OCI-LY3 (cell line): ENCODE measurements at regions not wholly inside any gene's neighbourhood (a gene's known extent, or its start where the extent isn't known, plus 50 kb on each side); places are given as distances from the start of the nearest gene placed in this dataset.

ENCODE experiments used
- H2AFZ ChIP-seq: fragments of 200-600, 300-600 bp; shearing (Covaris generic); 2 replicates; pipeline ENCODE4 v1.6.0; 2014; ENCODE audit warnings: antibody characterized with exemption, low read depth, low read length
- H3K27ac ChIP-seq: fragments of 200-600, 300-600 bp; sonication (generic); 2 replicates; pipeline ENCODE4 v1.5.1; 2014; ENCODE audit warnings: mild to moderate bottlenecking, low read length, moderate library complexity, mixed read lengths
- H3K27me3 ChIP-seq: fragments of 200-600, 300-600 bp; sonication (generic); 2 replicates; pipeline ENCODE4 v1.6.1; 2014; ENCODE audit warnings: low read depth, low read length, mixed read lengths
- H3K36me3 ChIP-seq: fragments of 200-600, 300-600 bp; sonication (generic); replicated peaks from 2 replicates; pipeline ENCODE3; 2014; ENCODE audit warnings: low read depth, low read length, mixed read lengths
- H3K4me1 ChIP-seq: fragments of 300-600, 200-600 bp; sonication (generic); 2 replicates; pipeline ENCODE4 v1.6.1; 2014; ENCODE audit warnings: low read length, mixed read lengths
- H3K4me2 ChIP-seq: fragments of 200-600, 300-600 bp; sonication (generic); 2 replicates; pipeline ENCODE4 v1.6.1; 2014; ENCODE audit warnings: low read length, mixed read lengths
- H3K4me3 ChIP-seq: fragments of 300-600, 200-600 bp; sonication (generic); 2 replicates; pipeline ENCODE4 v1.5.1; 2014; ENCODE audit warnings: antibody characterized with exemption, mild to moderate bottlenecking, low read length, moderate library complexity
- H3K79me2 ChIP-seq: fragments of 300-600, 200-600 bp; shearing (Covaris generic); 2 replicates; pipeline ENCODE4 v1.6.1; 2014; ENCODE audit warnings: mild to moderate bottlenecking, low read length, mixed read lengths
- H3K9ac ChIP-seq: fragments of 300-600, 200-600 bp; shearing (Covaris generic); 2 replicates; pipeline ENCODE4 v1.6.0; 2014; ENCODE audit warnings: mild to moderate bottlenecking, low read length, moderate library complexity
- H3K9me3 ChIP-seq: fragments of 200-600, 300-600 bp; shearing (Covaris generic); 2 replicates; pipeline ENCODE4 v1.6.1; 2014; ENCODE audit warnings: low read length, mixed read lengths; ENCODE audit not compliant: insufficient read depth
- H4K20me1 ChIP-seq: fragments of 200-600, 300-600 bp; sonication (generic); 2 replicates; pipeline ENCODE4 v1.6.1; 2016; ENCODE audit warnings: low read length, mixed read lengths; ENCODE audit not compliant: insufficient read depth
- EZH2phosphoT487 ChIP-seq: fragments of 200-600 bp; shearing (Covaris generic); IDR thresholded peaks from 2 replicates; pipeline ENCODE4 v1.6.1; 2018; ENCODE audit warnings: antibody characterized with exemption, mixed run types, low read depth
- TF ChIP-seq, protein P1 (sequence below): fragments of 200-600, 300-600 bp; sonication (generic); IDR thresholded peaks from 2 replicates; pipeline ENCODE4 v1.5.1; 2014; ENCODE audit warnings: antibody characterized with exemption, low read length, low read depth

GRCh38 chr12:63036974-63037335 lies 102.0 kb upstream of the PPM1H start:
- H2AFZ ChIP-seq = no peak overlapping the region
- no peaks in the 10 kb centered on the region for H3K4me1 ChIP-seq
- no peak for TF ChIP-seq EZH2phosphoT487
- TF ChIP-seq, protein P1, sequence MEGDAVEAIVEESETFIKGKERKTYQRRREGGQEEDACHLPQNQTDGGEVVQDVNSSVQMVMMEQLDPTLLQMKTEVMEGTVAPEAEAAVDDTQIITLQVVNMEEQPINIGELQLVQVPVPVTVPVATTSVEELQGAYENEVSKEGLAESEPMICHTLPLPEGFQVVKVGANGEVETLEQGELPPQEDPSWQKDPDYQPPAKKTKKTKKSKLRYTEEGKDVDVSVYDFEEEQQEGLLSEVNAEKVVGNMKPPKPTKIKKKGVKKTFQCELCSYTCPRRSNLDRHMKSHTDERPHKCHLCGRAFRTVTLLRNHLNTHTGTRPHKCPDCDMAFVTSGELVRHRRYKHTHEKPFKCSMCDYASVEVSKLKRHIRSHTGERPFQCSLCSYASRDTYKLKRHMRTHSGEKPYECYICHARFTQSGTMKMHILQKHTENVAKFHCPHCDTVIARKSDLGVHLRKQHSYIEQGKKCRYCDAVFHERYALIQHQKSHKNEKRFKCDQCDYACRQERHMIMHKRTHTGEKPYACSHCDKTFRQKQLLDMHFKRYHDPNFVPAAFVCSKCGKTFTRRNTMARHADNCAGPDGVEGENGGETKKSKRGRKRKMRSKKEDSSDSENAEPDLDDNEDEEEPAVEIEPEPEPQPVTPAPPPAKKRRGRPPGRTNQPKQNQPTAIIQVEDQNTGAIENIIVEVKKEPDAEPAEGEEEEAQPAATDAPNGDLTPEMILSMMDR = no peak
- no peaks in the 10 kb centered on the region for H3K79me2 ChIP-seq
- no peak overlapping the region for H3K4me3 ChIP-seq
- H3K4me2 ChIP-seq = no peak overlapping the region
- no peaks in the 10 kb centered on the region for H3K36me3 ChIP-seq
- H3K9me3 ChIP-seq = no peaks in the 10 kb centered on the region
- no peaks in the 10 kb centered on the region for H3K27me3 ChIP-seq
- no peaks in the 10 kb centered on the region for H4K20me1 ChIP-seq
- H3K9ac ChIP-seq = no peak overlapping the region
- no peak overlapping the region for H3K27ac ChIP-seq

DNA sequence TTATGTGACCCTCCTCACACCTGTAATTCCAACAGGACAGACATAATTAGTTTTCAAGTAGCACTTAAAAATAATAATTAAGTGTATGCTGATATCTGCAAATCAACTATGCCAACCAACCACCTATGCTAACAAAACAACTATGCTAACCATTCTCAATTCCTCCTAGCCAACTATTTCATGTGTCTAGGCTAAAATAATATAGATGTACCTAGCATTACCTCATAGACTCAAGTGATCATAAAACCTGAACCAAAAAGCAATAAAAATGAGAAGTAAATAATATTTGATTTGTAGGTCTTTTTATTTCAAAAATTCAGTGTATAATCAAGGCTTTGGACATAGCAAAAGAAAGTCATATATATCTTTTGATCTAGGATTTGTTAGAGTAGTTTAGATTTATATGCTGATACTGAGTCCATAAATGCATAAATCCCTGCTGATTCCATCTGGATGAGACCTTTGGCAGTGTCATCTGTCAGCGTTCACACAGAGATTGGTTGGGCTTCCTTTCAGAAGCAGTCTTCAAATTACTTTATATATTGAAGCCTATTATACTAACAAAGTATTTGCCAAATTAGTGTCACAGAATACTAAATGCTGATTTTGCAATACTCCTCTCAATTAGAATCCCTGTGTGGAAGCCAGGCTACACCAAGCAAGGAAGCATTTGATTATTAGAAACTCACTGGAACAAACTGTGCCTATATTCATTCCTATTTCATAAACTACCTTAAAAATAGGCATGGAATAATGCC lies 101.4 kb upstream of the PPM1H start:
- H3K4me2 ChIP-seq = no peak overlapping the region
- TF ChIP-seq EZH2phosphoT487 = no peak
- TF ChIP-seq, protein P1 = no peak
- no peak overlapping the region for H3K9ac ChIP-seq
- H2AFZ ChIP-seq = no peak overlapping the region
- H3K4me3 ChIP-seq = no peak overlapping the region
- no peaks in the 10 kb centered on the region for H3K4me1 ChIP-seq
- H3K79me2 ChIP-seq = no peaks in the 10 kb centered on the region
- H3K27ac ChIP-seq = no peak overlapping the region
- H3K27me3 ChIP-seq = no peaks in the 10 kb centered on the region
- H3K36me3 ChIP-seq = no peaks in the 10 kb centered on the region
- no peaks in the 10 kb centered on the region for H4K20me1 ChIP-seq
- H3K9me3 ChIP-seq = no peaks in the 10 kb centered on the region

- Histone ChIP-seq H3K27me3 (no peaks in the 10 kb centered on the region), H3K4me2 (no peak overlapping the region), H3K9ac (no peak overlapping the region), H4K20me1 (no peaks in the 10 kb centered on the region), H3K4me3 (no peak overlapping the region), H3K36me3 (no peaks in the 10 kb centered on the region), H3K79me2 (no peaks in the 10 kb centered on the region), H3K27ac (no peak overlapping the region), H2AFZ (no peak overlapping the region), H3K4me1 (no peaks in the 10 kb centered on the region), H3K9me3 (no peaks in the 10 kb centered on the region)
- TF ChIP-seq, protein P1 = no peak
- TF ChIP-seq EZH2phosphoT487 = no peak
These were observed 99.7 kb upstream of the PPM1H start for GRCh38 chr12:63034601-63035000.

DNA sequence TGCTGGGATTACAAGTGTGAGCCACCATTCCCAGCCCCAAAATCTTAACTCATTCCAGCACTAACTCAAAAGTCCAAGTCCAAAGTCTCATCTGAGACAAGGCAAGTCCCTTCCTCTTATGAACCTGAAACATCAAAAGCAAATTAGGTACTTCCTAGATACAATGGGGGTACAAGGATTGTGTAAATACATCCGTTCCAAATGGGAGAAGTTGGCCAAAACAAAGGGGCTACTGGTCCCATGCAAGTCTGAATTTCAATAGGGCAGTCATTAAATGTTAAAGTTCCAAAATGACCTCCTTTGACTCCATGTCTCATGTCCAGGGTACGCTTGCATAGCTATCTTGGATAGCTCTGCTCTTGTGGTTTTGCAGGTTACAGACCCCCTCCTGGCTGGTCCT lies 94.7 kb upstream of the PPM1H start:
- H3K4me3 ChIP-seq = no peak overlapping the region
- no peak overlapping the region for H2AFZ ChIP-seq
- H3K27me3 ChIP-seq = no peaks in the 10 kb centered on the region
- no peaks in the 10 kb centered on the region for H3K36me3 ChIP-seq
- TF ChIP-seq, protein P1 = no peak
- TF ChIP-seq EZH2phosphoT487 = no peak
- H3K27ac ChIP-seq = no peak overlapping the region
- H3K4me2 ChIP-seq = no peak overlapping the region
- no peaks in the 10 kb centered on the region for H3K79me2 ChIP-seq
- H3K4me1 ChIP-seq = no peaks in the 10 kb centered on the region
- no peak overlapping the region for H3K9ac ChIP-seq
- H4K20me1 ChIP-seq = no peaks in the 10 kb centered on the region
- H3K9me3 ChIP-seq = no peaks in the 10 kb centered on the region
